H1 (cell line): ENCODE measurements at regions not wholly inside any gene's neighbourhood (a gene's known extent, or its start where the extent isn't known, plus 50 kb on each side); places are given as distances from the start of the nearest gene placed in this dataset.
A peak's percentile ranks its signal among the peaks of the same experiment; 100 is the strongest.
"Not testable (repeated sequence)": the region's sequence is repeated elsewhere in the genome, so short reads cannot be mapped to it uniquely, and the experiment has no call there.

ENCODE experiments used
- CTCF ChIA-PET: fragments of 300-600 bp; sonication (Branson Sonifier 250); formaldehyde crosslinking; loops from one replicate; lab custom pipeline; 2021; ENCODE audit not compliant: partially characterized antibody; lab: Charles Lee
- POLR2A ChIA-PET: fragments of 300-600 bp; sonication (Branson Sonifier 250); formaldehyde crosslinking; loops from one replicate; lab custom pipeline; 2021; ENCODE audit warnings: inconsistent platforms; ENCODE audit not compliant: partially characterized antibody; lab: Charles Lee
- DNase-seq, 2 experiments: peaks; one replicate each; pipeline versions ENCODE4 v3.0.0 to v3.0.0-alpha.2; 2010 to 2022; ENCODE audit warnings: low spot score in 2 of 2, low read depth in 1 of 2, mixed read lengths in 1 of 2
- FAIRE-seq: peaks from 2 replicates; lab custom pipeline; 2011; peaks lifted over from hg19 to GRCh38; lab: Jason Lieb, UNC
- H2AFZ ChIP-seq: 2 replicates; pipeline ENCODE4 v1.8.1; 2012; ENCODE audit warnings: low read length, inconsistent platforms
- H2AK5ac ChIP-seq: 2 replicates; pipeline ENCODE4 v1.6.1; 2013; ENCODE audit warnings: low read depth, low read length
- H2BK120ac ChIP-seq: replicated peaks from 2 replicates; pipeline ENCODE3; 2013; ENCODE audit warnings: low read depth, low read length, inconsistent platforms
- H2BK12ac ChIP-seq: 2 replicates; pipeline ENCODE4 v1.6.1; 2013; ENCODE audit warnings: low read depth, low read length
- H2BK15ac ChIP-seq: 2 replicates; pipeline ENCODE4 v1.6.1; 2013; ENCODE audit warnings: low read length
- H2BK20ac ChIP-seq: 2 replicates; pipeline ENCODE4 v1.6.1; 2013; ENCODE audit warnings: low read length
- H2BK5ac ChIP-seq: 2 replicates; pipeline ENCODE4 v1.6.1; 2013; ENCODE audit warnings: low read depth, low read length
- H3K14ac ChIP-seq: 2 replicates; pipeline ENCODE4 v1.6.1; 2013; ENCODE audit warnings: inconsistent platforms; ENCODE audit not compliant: insufficient read length
- H3K18ac ChIP-seq: 2 replicates; pipeline ENCODE4 v1.6.1; 2013; ENCODE audit warnings: low read length; ENCODE audit errors: extremely low read depth
- H3K23ac ChIP-seq: 2 replicates; pipeline ENCODE4 v1.6.1; 2013; ENCODE audit warnings: inconsistent platforms; ENCODE audit not compliant: insufficient read length
- H3K23me2 ChIP-seq: 2 replicates; pipeline ENCODE4 v1.6.1; 2013; ENCODE audit warnings: low read depth, low read length
- H3K27ac ChIP-seq: 2 replicates; pipeline ENCODE4 v1.6.1; 2011; ENCODE audit warnings: low read depth, low read length, inconsistent platforms
- H3K27me3 ChIP-seq, 4 experiments: replicated peaks in 1 of 4; 1 replicate in 1 of 4; 2 replicates in 3 of 4; pipeline versions ENCODE4 v1.6.1 to v1.8.1; 2011 to 2013; ENCODE audit warnings: low read length in 3 of 4, mild to moderate bottlenecking in 3 of 4, inconsistent platforms in 2 of 4, mixed read lengths in 2 of 4, moderate library complexity in 1 of 4; ENCODE audit not compliant: control insufficient read depth in 3 of 4, insufficient read depth in 3 of 4; ENCODE audit errors: extremely low read depth in 1 of 4
- H3K36me3 ChIP-seq, 4 experiments: 2 replicates each; pipeline versions ENCODE4 v1.6.1 to v1.8.1; 2011 to 2013; ENCODE audit warnings: mild to moderate bottlenecking in 4 of 4, low read length in 3 of 4, moderate library complexity in 2 of 4, control low read depth in 1 of 4, inconsistent platforms in 1 of 4; ENCODE audit not compliant: insufficient read depth in 4 of 4, control insufficient read depth in 2 of 4
- H3K4ac ChIP-seq: replicated peaks from 2 replicates; pipeline ENCODE3; 2013; ENCODE audit warnings: low read length, low read depth, mixed read lengths, inconsistent platforms; ENCODE audit not compliant: insufficient read length
- H3K4me1 ChIP-seq, 4 experiments: replicated peaks in 1 of 4; 1 replicate in 1 of 4; 2 replicates in 3 of 4; pipeline versions ENCODE4 v1.6.1 to v1.8.1; 2011 to 2013; ENCODE audit warnings: low read length in 3 of 4, inconsistent platforms in 2 of 4, mixed read lengths in 1 of 4; ENCODE audit not compliant: insufficient read depth in 4 of 4, control insufficient read depth in 3 of 4
- H3K4me2 ChIP-seq, 2 experiments: 2 replicates each; pipeline versions ENCODE4 v1.6.1 to v1.8.1; 2011 to 2013; ENCODE audit warnings: low read depth in 2 of 2, low read length in 2 of 2, control low read depth in 1 of 2, inconsistent platforms in 1 of 2, mild to moderate bottlenecking in 1 of 2; ENCODE audit not compliant: insufficient read depth in 1 of 2
- H3K4me3 ChIP-seq, 4 experiments: fragments of 200-600, 300-600 bp in 1 of 4; sonication (generic), shearing (Covaris generic), sonication (Bioruptor Twin) in 1 of 4; 2 replicates each; pipeline versions ENCODE4 v1.5.1 to v1.8.1; 2011 to 2016; ENCODE audit warnings: low read length in 4 of 4, low read depth in 3 of 4, control low read depth in 2 of 4, inconsistent platforms in 2 of 4, mild to moderate bottlenecking in 2 of 4, mixed read lengths in 1 of 4, moderate library complexity in 1 of 4; ENCODE audit not compliant: insufficient read depth in 2 of 4; ENCODE audit errors: extremely low read depth in 1 of 4
- H3K56ac ChIP-seq: replicated peaks from 2 replicates; pipeline ENCODE3; 2013; ENCODE audit warnings: low read depth, mild to moderate bottlenecking, mixed read lengths, low read length, inconsistent platforms; ENCODE audit not compliant: insufficient read length
- H3K79me1 ChIP-seq: 2 replicates; pipeline ENCODE4 v1.6.1; 2013; ENCODE audit warnings: low read depth, low read length, control low read depth
- H3K79me2 ChIP-seq, 2 experiments: 2 replicates each; pipeline versions ENCODE4 v1.6.1 to v1.8.1; 2012 to 2013; ENCODE audit warnings: low read length in 2 of 2, mild to moderate bottlenecking in 2 of 2, inconsistent platforms in 1 of 2; ENCODE audit not compliant: insufficient read depth in 2 of 2, control insufficient read depth in 1 of 2
- H3K9ac ChIP-seq, 4 experiments: replicated peaks in 1 of 4; 1 replicate in 1 of 4; 2 replicates in 3 of 4; pipeline versions ENCODE4 v1.6.1 to v1.8.1; 2011 to 2013; ENCODE audit warnings: low read depth in 3 of 4, low read length in 3 of 4, control low read depth in 2 of 4, mild to moderate bottlenecking in 2 of 4, moderate library complexity in 2 of 4, inconsistent platforms in 1 of 4; ENCODE audit errors: extremely low read depth in 1 of 4
- H3K9me3 ChIP-seq, 2 experiments: 2 replicates each; pipeline versions ENCODE4 v1.6.1 to v1.8.1; 2012 to 2013; ENCODE audit warnings: mild to moderate bottlenecking in 2 of 2, moderate library complexity in 2 of 2, control low read depth in 1 of 2, inconsistent platforms in 1 of 2, low read depth in 1 of 2, low read length in 1 of 2, mixed read lengths in 1 of 2; ENCODE audit not compliant: insufficient read depth in 2 of 2
- H4K20me1 ChIP-seq, 2 experiments: replicated peaks in 1 of 2; 2 replicates each; pipeline versions ENCODE3 to v1.8.1; 2011 to 2013; ENCODE audit warnings: inconsistent platforms in 2 of 2, low read length in 2 of 2, mild to moderate bottlenecking in 1 of 2; ENCODE audit not compliant: insufficient read depth in 2 of 2, control insufficient read depth in 1 of 2
- H4K5ac ChIP-seq: 2 replicates; pipeline ENCODE4 v1.6.1; 2013; ENCODE audit warnings: low read length, low read depth, mixed read lengths, inconsistent platforms; ENCODE audit not compliant: insufficient read length
- H4K8ac ChIP-seq: 2 replicates; pipeline ENCODE4 v1.8.0; 2013; ENCODE audit warnings: mild to moderate bottlenecking, moderate library complexity, low read length, inconsistent platforms; ENCODE audit not compliant: insufficient read depth; ENCODE audit errors: extremely low read depth
- H4K91ac ChIP-seq: replicated peaks from 2 replicates; pipeline ENCODE3; 2013; ENCODE audit warnings: low read length, mixed read lengths, inconsistent platforms; ENCODE audit not compliant: insufficient read length
- JUND ChIP-seq: IDR thresholded peaks from 2 replicates; pipeline ENCODE4 v1.6.1; 2011; ENCODE audit warnings: mild to moderate bottlenecking, improper control_type of control experiment, low read length
- RAD21 ChIP-seq, 2 experiments: IDR thresholded peaks in 1 of 2; conservative IDR thresholded peaks in 1 of 2; 2 replicates each; pipeline ENCODE4 v1.6.1; 2011; ENCODE audit warnings: low read depth in 2 of 2, low read length in 2 of 2, improper control_type of control experiment in 1 of 2, inconsistent platforms in 1 of 2, mild to moderate bottlenecking in 1 of 2, moderate library complexity in 1 of 2
- TEAD4 ChIP-seq: IDR thresholded peaks from 2 replicates; pipeline ENCODE4 v1.6.1; 2012; ENCODE audit warnings: low read depth, low read length, inconsistent platforms, mixed read lengths
- WGBS, 2 experiments: shearing (Covaris generic) in 1 of 2; methylation state at CpG; one replicate each; pipeline versions ENCODE4 v1.1.6 to v1.1.7; 2013 to 2015; ENCODE audit warnings: low lambda C conversion rate in 2 of 2, mixed read lengths in 2 of 2, inconsistent platforms in 1 of 2, low coverage in 1 of 2, missing lambda C conversion rate in 1 of 2; ENCODE audit not compliant: insufficient replicate concordance in 2 of 2, insufficient coverage in 1 of 2, insufficient read length in 1 of 2; ENCODE audit errors: extremely low coverage in 1 of 2, missing lambda C conversion rate in 1 of 2; 5-methylcytosine and 5-hydroxymethylcytosine counted together
- TF ChIP-seq, protein P1 (sequence below), 3 experiments: IDR thresholded peaks; 1 replicate in 2 of 3; 2 replicates in 1 of 3; pipeline versions ENCODE4 v1.5.1 to v1.6.1; 2011; ENCODE audit warnings: low read length in 3 of 3, mild to moderate bottlenecking in 3 of 3, inconsistent platforms in 2 of 3, low read depth in 1 of 3, moderate library complexity in 1 of 3; ENCODE audit not compliant: insufficient read depth in 1 of 3; ENCODE audit errors: control extremely low read depth in 1 of 3

DNA sequence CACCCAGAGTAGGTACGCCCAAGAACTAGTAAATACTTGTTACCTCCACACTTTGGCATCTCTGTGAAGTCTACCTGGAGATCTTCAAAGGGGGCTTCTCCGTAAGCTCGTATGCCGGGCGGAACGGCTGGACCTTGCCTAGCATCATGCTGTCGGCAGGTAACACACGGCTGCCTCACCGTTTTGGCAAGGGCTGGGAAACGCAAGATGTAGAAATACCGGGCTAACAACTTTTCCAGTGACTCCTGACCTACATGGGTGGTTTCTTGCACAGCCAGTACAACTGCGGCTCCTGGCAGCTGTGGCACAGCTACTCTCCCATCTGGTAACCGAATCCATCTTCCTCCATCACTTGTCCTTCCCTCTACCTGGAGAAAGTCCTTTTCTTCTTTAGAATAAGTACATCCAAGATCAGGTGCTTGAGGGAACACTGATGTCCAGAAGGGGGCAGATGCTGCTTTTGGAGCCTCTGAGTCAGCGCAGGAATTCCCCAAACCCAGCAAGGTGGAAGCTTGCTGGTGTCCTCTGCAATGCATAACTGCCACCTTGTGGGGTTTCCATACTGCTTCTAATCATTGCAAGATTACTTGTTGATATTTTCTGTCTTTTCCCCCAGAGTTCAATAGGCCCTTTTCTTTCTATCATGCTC is 59.7 kb upstream of the FRG2C start:
- FAIRE-seq, result peak; percentile 93

More for the DNA sequence above, 59.7 kb upstream of the FRG2C start:
- H3K18ac ChIP-seq, H2BK20ac ChIP-seq, H3K4me1 ChIP-seq, H3K4me2 ChIP-seq, H2AK5ac ChIP-seq, H3K23ac ChIP-seq, H3K36me3 ChIP-seq, H3K27me3 ChIP-seq, H2BK12ac ChIP-seq, H3K9ac ChIP-seq, H3K9me3 ChIP-seq, H3K4me3 ChIP-seq, H4K5ac ChIP-seq, H2BK5ac ChIP-seq, H3K23me2 ChIP-seq, H3K56ac ChIP-seq, POLR2A ChIA-PET, H2BK15ac ChIP-seq, H3K4ac ChIP-seq, H4K91ac ChIP-seq, H3K27ac ChIP-seq, H4K20me1 ChIP-seq, H4K8ac ChIP-seq, H2AFZ ChIP-seq, H2BK120ac ChIP-seq, H3K79me2 ChIP-seq, H3K14ac ChIP-seq, H3K79me1 ChIP-seq: not testable (repeated sequence)
- DNase-seq, result peak in 1 of 2 experiments; percentile 47
- TF ChIP-seq TEAD4 (peak; percentile 41; the same call in 1 of the 2 replicates), RAD21 (IDR thresholded peaks at IDR 0.05 in 1 of 2, conservative IDR thresholded peaks at IDR 0.05 in 1 of 2; ENCODE audit: low read depth in 2 of 2, low read length in 2 of 2) (peak; percentile 56 to 62), JUND (peak; percentile 73)
- TF ChIP-seq, protein P1, sequence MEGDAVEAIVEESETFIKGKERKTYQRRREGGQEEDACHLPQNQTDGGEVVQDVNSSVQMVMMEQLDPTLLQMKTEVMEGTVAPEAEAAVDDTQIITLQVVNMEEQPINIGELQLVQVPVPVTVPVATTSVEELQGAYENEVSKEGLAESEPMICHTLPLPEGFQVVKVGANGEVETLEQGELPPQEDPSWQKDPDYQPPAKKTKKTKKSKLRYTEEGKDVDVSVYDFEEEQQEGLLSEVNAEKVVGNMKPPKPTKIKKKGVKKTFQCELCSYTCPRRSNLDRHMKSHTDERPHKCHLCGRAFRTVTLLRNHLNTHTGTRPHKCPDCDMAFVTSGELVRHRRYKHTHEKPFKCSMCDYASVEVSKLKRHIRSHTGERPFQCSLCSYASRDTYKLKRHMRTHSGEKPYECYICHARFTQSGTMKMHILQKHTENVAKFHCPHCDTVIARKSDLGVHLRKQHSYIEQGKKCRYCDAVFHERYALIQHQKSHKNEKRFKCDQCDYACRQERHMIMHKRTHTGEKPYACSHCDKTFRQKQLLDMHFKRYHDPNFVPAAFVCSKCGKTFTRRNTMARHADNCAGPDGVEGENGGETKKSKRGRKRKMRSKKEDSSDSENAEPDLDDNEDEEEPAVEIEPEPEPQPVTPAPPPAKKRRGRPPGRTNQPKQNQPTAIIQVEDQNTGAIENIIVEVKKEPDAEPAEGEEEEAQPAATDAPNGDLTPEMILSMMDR (IDR thresholded peaks at IDR 0.05; ENCODE audit: control extremely low read depth in 1 of 3, insufficient read depth in 1 of 3, low read depth in 1 of 3, low read length in 3 of 3), result peak; percentile 40 to 79 (median 67)
- CTCF ChIA-PET, result interaction anchor here (0.7 to 5.2 kb wide), 11 partner anchors 10 to 495 kb away, joined by 3 to 25 read pairs (median 5); no protein-coding TSS in a partner anchor
- WGBS, 2 experiments, result 75% methylated on average over 13 of the region's 14 CpGs; no CpG with 5 or more reads in 1 of the 2 experiments
